Pancreas (tissue), 10 donors: ENCODE measurements at regions not wholly inside any gene's neighbourhood (a gene's known extent, or its start where the extent isn't known, plus 50 kb on each side); places are given as distances from the start of the nearest gene placed in this dataset.

ENCODE experiments used
- ATAC-seq, 4 donors: fragments of 200-7000 bp; cut with Tn5 transposase; one replicate each; pipeline versions ENCODE4 v1.8.0 to v1.9.1; 2020; ENCODE audit warnings: mild to moderate bottlenecking in 4 of 4, moderate library complexity in 4 of 4
- DNase-seq, 6 donors: peaks; one replicate each; pipeline ENCODE4 v3.0.0-alpha.2; 2020
- FAIRE-seq: peaks from 2 replicates; lab custom pipeline; 2012; peaks lifted over from hg19 to GRCh38; lab: Jason Lieb, UNC
- H3K27ac ChIP-seq, 4 donors: fragments of 200-600 bp; sonication (generic); 1 replicate in 3 of 4; 2 replicates in 1 of 4; pipeline versions ENCODE4 v1.5.0 to v1.8.0; 2020
- H3K27me3 ChIP-seq, 4 donors: fragments of 200-600 bp; one replicate each; pipeline ENCODE4 v1.8.0; 2021
- H3K36me3 ChIP-seq, 3 donors: fragments of 200-600 bp; sonication (generic) in 1 of 3; one replicate each; pipeline versions ENCODE4 v1.5.0 to v1.8.0; 2020 to 2021
- H3K4me1 ChIP-seq, 3 donors: fragments of 200-600 bp; one replicate each; pipeline ENCODE4 v1.8.0; 2021
- H3K4me3 ChIP-seq, 4 donors: fragments of 200-600 bp; sonication (generic) in 2 of 4; one replicate each; pipeline versions ENCODE4 v1.5.0 to v1.8.0; 2020 to 2021
- H3K9me3 ChIP-seq, 4 donors: fragments of 200-600 bp; one replicate each; pipeline ENCODE4 v1.8.0; 2021
- WGBS, 2 donors: extraction: QIAGEN DNeasy Blood & Tissue Kit; methylation state at CpG; one replicate each; pipeline ENCODE4 v1.1.7; 2013; 5-methylcytosine and 5-hydroxymethylcytosine counted together
- intact Hi-C, 3 donors: fragments of 100-400 bp; cut with DNase I; formaldehyde crosslinking; loops; one replicate each; pipeline versions ENCODE4 v1.11.1 to v1.14.2; 2022
- TF ChIP-seq, protein P1 (sequence below), 4 donors: fragments of 200-600 bp; sonication (generic) in 3 of 4; IDR thresholded peaks; one replicate each; pipeline versions ENCODE4 v1.5.0 to v1.8.0; 2021; ENCODE audit warnings: antibody characterized with exemption in 4 of 4
- donor health status: healthy with polysubstance abuse.
- donor health status: DM: no; HTN: no; CAD: no; lungs with moderate emphysema.
- donor health status: DM: no; HTN: no; CAD: no.
- donor health status: control.
- donor health status: control.
- donor health status: Bipolar disorder and iron deficiency.
- donor health status: DM: yes; HTN: yes; CAD: no.
- donor health status: DM: no; HTN: no; CAD: no.
- donor health status: DM: no; HTN: no; CAD: no.
- donor health status: DM: yes; HTN: yes; CAD: no.

DNA sequence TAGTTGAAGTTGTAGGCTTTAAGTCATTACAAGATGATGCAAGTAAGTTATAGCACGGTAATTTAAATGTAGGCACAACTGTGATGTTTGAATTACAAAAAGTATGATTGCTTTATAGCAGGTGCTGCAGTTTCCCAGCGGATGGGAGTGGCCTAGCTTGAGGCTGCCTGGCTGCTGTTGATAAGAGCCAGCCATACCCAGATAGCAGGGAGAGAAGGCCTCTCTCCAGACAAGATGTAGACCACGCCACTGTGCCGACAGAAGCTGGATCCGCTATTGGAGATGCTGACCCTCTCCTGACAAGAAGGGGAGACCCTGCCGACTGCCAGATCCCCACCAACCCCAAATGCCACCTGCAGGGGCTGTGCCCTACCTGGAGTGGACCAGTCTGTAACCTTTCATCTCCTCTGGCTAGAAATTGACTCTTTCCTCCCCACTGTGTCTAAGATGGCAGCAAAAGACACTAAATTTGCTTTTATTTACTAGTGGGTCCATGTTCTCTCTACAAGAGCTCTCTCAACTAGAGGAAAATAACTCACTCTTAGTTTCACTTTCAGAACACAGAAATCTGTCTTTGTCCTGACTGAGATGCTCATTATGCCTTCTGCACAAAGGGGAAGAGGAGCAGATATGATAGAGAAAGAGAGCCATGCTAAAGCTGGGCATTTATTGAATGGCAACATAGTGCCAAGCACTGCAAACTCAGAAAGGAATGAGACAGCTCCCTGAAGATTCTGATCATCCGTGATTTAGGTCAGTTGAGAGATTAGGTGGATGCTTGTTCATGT is 127.9 kb downstream of the URB2 start:
- ATAC-seq (peak; percentile 91 to 99 (median 96)), DNase-seq (peak; percentile 42 to 60 (median 55)), FAIRE-seq (no peak)
- H3K27me3 ChIP-seq, result no peaks in the 10 kb centered on the region
- TF ChIP-seq, protein P1, sequence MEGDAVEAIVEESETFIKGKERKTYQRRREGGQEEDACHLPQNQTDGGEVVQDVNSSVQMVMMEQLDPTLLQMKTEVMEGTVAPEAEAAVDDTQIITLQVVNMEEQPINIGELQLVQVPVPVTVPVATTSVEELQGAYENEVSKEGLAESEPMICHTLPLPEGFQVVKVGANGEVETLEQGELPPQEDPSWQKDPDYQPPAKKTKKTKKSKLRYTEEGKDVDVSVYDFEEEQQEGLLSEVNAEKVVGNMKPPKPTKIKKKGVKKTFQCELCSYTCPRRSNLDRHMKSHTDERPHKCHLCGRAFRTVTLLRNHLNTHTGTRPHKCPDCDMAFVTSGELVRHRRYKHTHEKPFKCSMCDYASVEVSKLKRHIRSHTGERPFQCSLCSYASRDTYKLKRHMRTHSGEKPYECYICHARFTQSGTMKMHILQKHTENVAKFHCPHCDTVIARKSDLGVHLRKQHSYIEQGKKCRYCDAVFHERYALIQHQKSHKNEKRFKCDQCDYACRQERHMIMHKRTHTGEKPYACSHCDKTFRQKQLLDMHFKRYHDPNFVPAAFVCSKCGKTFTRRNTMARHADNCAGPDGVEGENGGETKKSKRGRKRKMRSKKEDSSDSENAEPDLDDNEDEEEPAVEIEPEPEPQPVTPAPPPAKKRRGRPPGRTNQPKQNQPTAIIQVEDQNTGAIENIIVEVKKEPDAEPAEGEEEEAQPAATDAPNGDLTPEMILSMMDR (IDR thresholded peaks at IDR 0.05), result no peak
- no peak overlapping the region for H3K27ac ChIP-seq
- intact Hi-C loops, result no loop called here
- no peaks in the 10 kb centered on the region for H3K36me3 ChIP-seq
- H3K9me3 ChIP-seq, result no peaks in the 10 kb centered on the region
- H3K4me1 ChIP-seq, result no peaks in the 10 kb centered on the region
- H3K4me3 ChIP-seq, result no peak overlapping the region
- 34 to 36% methylated on average over 7 of the region's 7 CpGs for WGBS, 2 donors

GRCh38 chr1:229756666-229757065 is 130.6 kb downstream of the URB2 start:
- no peak overlapping the region for H3K27ac ChIP-seq
- no peak overlapping the region for H3K4me3 ChIP-seq
- intact Hi-C loops, result no loop called here
- H3K9me3 ChIP-seq, result no peaks in the 10 kb centered on the region
- TF ChIP-seq, protein P1 (IDR thresholded peaks at IDR 0.05), result no peak
- ATAC-seq, result no peak
- no peaks in the 10 kb centered on the region for H3K4me1 ChIP-seq
- no peaks in the 10 kb centered on the region for H3K27me3 ChIP-seq
- H3K36me3 ChIP-seq, result no peaks in the 10 kb centered on the region
- DNase-seq, result no peak
- WGBS, 2 donors, result 76 to 82% methylated on average over 4 of the region's 4 CpGs
- FAIRE-seq, result no peak

GRCh38 chr1:229757226-229757625 is 131.2 kb downstream of the URB2 start:
- Histone ChIP-seq H3K27ac (no peak overlapping the region), H3K27me3 (no peaks in the 10 kb centered on the region), H3K4me3 (no peak overlapping the region), H3K36me3 (no peaks in the 10 kb centered on the region), H3K4me1 (no peaks in the 10 kb centered on the region), H3K9me3 (no peaks in the 10 kb centered on the region)
- TF ChIP-seq, protein P1 (IDR thresholded peaks at IDR 0.05), result no peak
- ATAC-seq, result no peak
- no peak for DNase-seq
- intact Hi-C loops, result no loop called here
- no peak for FAIRE-seq

- Histone ChIP-seq H3K4me3 (no peak overlapping the region), H3K36me3 (no peaks in the 10 kb centered on the region), H3K27me3 (no peaks in the 10 kb centered on the region), H3K4me1 (no peaks in the 10 kb centered on the region), H3K27ac (no peak overlapping the region), H3K9me3 (no peaks in the 10 kb centered on the region)
- ATAC-seq (no peak), FAIRE-seq (no peak), DNase-seq (no peak)
- 86 to 92% methylated on average over 15 of the region's 15 CpGs for WGBS, 2 donors
- TF ChIP-seq, protein P1 (IDR thresholded peaks at IDR 0.05), result no peak
- intact Hi-C loops, result no loop called here
Observed at GRCh38 chr1:229758101-229759036, 132.3 kb downstream of the URB2 start.
